GM23338 (cell line): ENCODE measurements at regions not wholly inside any gene's neighbourhood (a gene's known extent, or its start where the extent isn't known, plus 50 kb on each side); places are given as distances from the start of the nearest gene placed in this dataset.

Experiments
- ATAC-seq: fragments of 200-7000 bp; cut with Tn5 transposase; 3 replicates; pipeline ENCODE4 v1.9.1; 2020
- DNase-seq: peaks from one replicate; pipeline ENCODE4 v3.0.0-alpha.2; 2015; ENCODE audit warnings: low spot score
- H2AFZ ChIP-seq: fragments of 200-600 bp; sonication (generic); 2 replicates; pipeline ENCODE4 v1.8.0; 2016; ENCODE audit warnings: antibody characterized with exemption, mild to moderate bottlenecking, moderate library complexity
- H3F3A ChIP-seq: fragments of 200-600 bp; sonication (generic); replicated peaks from 2 replicates; pipeline ENCODE4 v1.8.0; 2017; ENCODE audit warnings: antibody characterized with exemption, mixed run types, low read depth
- H3K27ac ChIP-seq: fragments of 200-600 bp; sonication (generic); 2 replicates; pipeline ENCODE4 v1.6.1; 2016; ENCODE audit warnings: low read depth
- H3K27me3 ChIP-seq: fragments of 200-600 bp; sonication (generic); 2 replicates; pipeline ENCODE4 v1.8.0; 2016; ENCODE audit warnings: mild to moderate bottlenecking, mixed run types, moderate library complexity; ENCODE audit not compliant: insufficient read depth
- H3K36me3 ChIP-seq: fragments of 200-600 bp; sonication (generic); 2 replicates; pipeline ENCODE4 v1.8.0; 2016; ENCODE audit warnings: mild to moderate bottlenecking; ENCODE audit not compliant: insufficient read depth
- H3K4me1 ChIP-seq: fragments of 200-600 bp; sonication (generic); 2 replicates; pipeline ENCODE4 v1.8.0; 2016; ENCODE audit warnings: mild to moderate bottlenecking, moderate library complexity; ENCODE audit not compliant: insufficient read depth
- H3K4me2 ChIP-seq: fragments of 200-600 bp; sonication (generic); 2 replicates; pipeline ENCODE4 v1.7.1; 2017; ENCODE audit warnings: mixed run types
- H3K4me3 ChIP-seq: fragments of 200-600 bp; sonication (generic); 2 replicates; pipeline ENCODE4 v1.6.1; 2016; ENCODE audit warnings: mixed run types
- H3K79me2 ChIP-seq: fragments of 200-600 bp; sonication (generic); replicated peaks from 2 replicates; pipeline ENCODE4 v1.8.0; 2017; ENCODE audit warnings: mild to moderate bottlenecking; ENCODE audit not compliant: insufficient read depth
- H3K9me2 ChIP-seq: fragments of 200-600 bp; sonication (generic); 2 replicates; pipeline ENCODE4 v1.8.0; 2017; ENCODE audit not compliant: insufficient read depth
- H4K20me1 ChIP-seq: fragments of 200-600 bp; sonication (generic); replicated peaks from 2 replicates; pipeline ENCODE4 v1.8.0; 2017; ENCODE audit warnings: mild to moderate bottlenecking; ENCODE audit not compliant: insufficient read depth
- H3K27ac Mint-ChIP-seq: 2 replicates; pipeline ENCODE4 v1.8.0; 2020; ENCODE audit warnings: inconsistent platforms, mild to moderate bottlenecking, moderate library complexity, mixed read lengths
- H3K27me3 Mint-ChIP-seq: 3 replicates; pipeline ENCODE4 v1.8.0; 2022; ENCODE audit warnings: low read depth, mild to moderate bottlenecking, moderate library complexity, mixed read lengths, inconsistent platforms; ENCODE audit not compliant: insufficient read depth, poor library complexity
- H3K36me3 Mint-ChIP-seq: 3 replicates; pipeline ENCODE4 v1.8.0; 2021; ENCODE audit warnings: low read depth, mild to moderate bottlenecking, inconsistent platforms, moderate library complexity, mixed read lengths
- H3K4me1 Mint-ChIP-seq: 3 replicates; pipeline ENCODE4 v1.8.0; 2020; ENCODE audit warnings: mild to moderate bottlenecking, inconsistent platforms, mixed read lengths
- H3K4me3 Mint-ChIP-seq: 3 replicates; pipeline ENCODE4 v1.8.0; 2021; ENCODE audit warnings: moderate library complexity, mild to moderate bottlenecking, inconsistent platforms, mixed read lengths
- H3K9me3 Mint-ChIP-seq: 3 replicates; pipeline ENCODE4 v1.8.0; 2020; ENCODE audit warnings: moderate library complexity, mild to moderate bottlenecking, inconsistent platforms, mixed read lengths
- CREB1 ChIP-seq: fragments of 250-450 bp; sonication (Bioruptor Pico); IDR thresholded peaks from 2 replicates; pipeline ENCODE4 v1.5.0; 2020; ENCODE audit warnings: low read depth, mild to moderate bottlenecking, moderate library complexity
- ETS1 ChIP-seq: IDR thresholded peaks from 2 replicates; pipeline ENCODE4 v1.6.1; 2016; ENCODE audit warnings: antibody characterized with exemption
- EZH2 ChIP-seq: fragments of 200-600 bp; sonication (generic); IDR thresholded peaks from one replicate; pipeline ENCODE4 v1.8.0; 2017; ENCODE audit warnings: antibody characterized with exemption, mild to moderate bottlenecking, low read depth; ENCODE audit not compliant: unreplicated experiment
- EZH2phosphoT487 ChIP-seq: fragments of 200-600 bp; sonication (generic); IDR thresholded peaks from one replicate; pipeline ENCODE4 v1.8.1; 2018; ENCODE audit warnings: antibody characterized with exemption; ENCODE audit not compliant: unreplicated experiment
- JUNB ChIP-seq: IDR thresholded peaks from one replicate; pipeline ENCODE4 v1.6.1; 2016; ENCODE audit warnings: antibody characterized with exemption; ENCODE audit not compliant: unreplicated experiment
- NANOG ChIP-seq: IDR thresholded peaks from 2 replicates; pipeline ENCODE4 v1.6.1; 2016; ENCODE audit warnings: antibody characterized with exemption, borderline replicate concordance
- POLR2AphosphoS5 ChIP-seq: IDR thresholded peaks from 2 replicates; pipeline ENCODE4 v1.6.1; 2016; ENCODE audit warnings: antibody characterized with exemption, low read depth
- STAT1 ChIP-seq: IDR thresholded peaks from one replicate; pipeline ENCODE4 v1.6.1; 2016; ENCODE audit warnings: antibody characterized with exemption; ENCODE audit not compliant: unreplicated experiment
- ZNF114 ChIP-seq: fragments of 250-450 bp; sonication (Bioruptor Pico); IDR thresholded peaks from 2 replicates; pipeline ENCODE4 v1.5.0; 2020; ENCODE audit warnings: mild to moderate bottlenecking, moderate library complexity
- ZNF331 ChIP-seq: fragments of 250-450 bp; sonication (Bioruptor Pico); IDR thresholded peaks from 2 replicates; pipeline ENCODE4 v1.5.0; 2020; ENCODE audit warnings: low read depth, mild to moderate bottlenecking, moderate library complexity
- ZNF462 ChIP-seq: fragments of 250-450 bp; sonication (Bioruptor Pico); IDR thresholded peaks from 2 replicates; pipeline ENCODE4 v1.5.0; 2020; ENCODE audit warnings: mild to moderate bottlenecking, moderate library complexity
- TF ChIP-seq, protein P1 (sequence below), 2 experiments: fragments of 200-600 bp in 1 of 2; sonication (generic) in 1 of 2; conservative IDR thresholded peaks; 2 replicates each; pipeline versions ENCODE4 v1.5.1 to v1.6.1; 2016 to 2017; ENCODE audit warnings: antibody characterized with exemption in 2 of 2, low read depth in 2 of 2, mild to moderate bottlenecking in 2 of 2, moderate library complexity in 1 of 2

DNA sequence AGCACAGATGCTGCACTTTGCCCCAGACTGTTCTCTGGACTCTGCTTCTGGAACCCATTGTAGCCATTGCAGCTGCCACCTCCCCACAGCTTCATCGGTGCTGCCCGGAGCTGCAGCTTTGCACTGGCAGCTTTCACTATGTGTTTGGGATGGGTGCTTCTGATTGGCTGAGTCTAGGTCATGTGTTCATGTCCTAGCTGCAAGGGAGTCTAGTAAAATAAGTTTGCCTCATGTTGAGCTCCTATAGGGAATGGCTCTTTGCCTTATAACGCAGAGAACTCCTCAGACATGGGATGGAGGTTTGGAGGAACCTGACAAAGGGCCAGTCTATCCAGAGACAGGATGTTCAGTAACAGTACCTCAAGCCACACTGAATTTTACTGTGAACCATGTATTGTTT, 268.0 kb downstream of the BMP7 start (continued):
- TF ChIP-seq ZNF114 (CRISPR knock-in tag) (no peak), ETS1 (no peak), EZH2phosphoT487 (no peak), EZH2 (no peak)

DNA sequence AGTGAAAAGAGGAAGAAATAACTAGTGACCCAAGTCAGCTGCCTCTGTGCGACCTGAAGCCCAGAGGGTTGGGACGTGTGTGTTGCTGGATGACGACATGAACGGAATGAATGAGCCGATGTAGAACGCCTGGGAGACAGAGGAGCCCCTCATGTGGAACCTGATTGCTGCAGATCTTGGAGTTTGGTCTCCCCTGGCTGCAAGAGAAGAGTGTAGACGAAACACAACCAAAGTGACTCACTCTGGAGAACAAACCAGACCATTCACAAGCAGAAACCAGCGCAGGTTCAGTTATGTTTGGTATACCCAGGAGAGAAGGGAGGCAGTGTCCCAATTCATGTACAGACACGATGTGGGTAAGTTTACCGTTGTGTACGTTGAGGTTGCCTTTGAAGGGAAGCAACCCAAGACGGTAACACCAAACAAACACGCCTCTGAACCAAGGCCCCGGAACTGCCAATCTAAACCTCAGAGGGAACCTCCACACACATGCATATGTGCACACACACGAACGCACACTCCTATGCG, 265.9 kb downstream of the BMP7 start:
- no peak overlapping the region for H3K27ac ChIP-seq
- no peak overlapping the region for H3K4me3 ChIP-seq
- no peaks in the 10 kb centered on the region for H4K20me1 ChIP-seq
- H3K4me2 ChIP-seq: no peak overlapping the region
- H2AFZ ChIP-seq: no peak overlapping the region
- DNase-seq (no peak), ATAC-seq (no peak)
- H3K36me3 ChIP-seq: no peaks in the 10 kb centered on the region
- H3K79me2 ChIP-seq: no peaks in the 10 kb centered on the region
- H3K4me3 Mint-ChIP-seq: no peak overlapping the region
- 0 out of 3 replicates have a peak, but pooled peaks cover 4% of the 10 kb centered on the region for H3K36me3 Mint-ChIP-seq
- peaks cover 11% of the 10 kb centered on the region for H3K4me1 Mint-ChIP-seq
- H3K27me3 ChIP-seq: no peaks in the 10 kb centered on the region
- no peaks in the 10 kb centered on the region; the same call in 1 of the 2 replicates for H3K9me2 ChIP-seq
- peaks cover 11% of the 10 kb centered on the region for H3K27me3 Mint-ChIP-seq
- H3K9me3 Mint-ChIP-seq: peaks cover 19% of the 10 kb centered on the region
- no peaks in the 10 kb centered on the region for H3F3A ChIP-seq
- TF ChIP-seq EZH2 (no peak), ZNF331 (no peak), JUNB (no peak), NANOG (no peak), CREB1 (CRISPR knock-in tag) (no peak), STAT1 (no peak), ZNF462 (CRISPR knock-in tag) (no peak), ZNF114 (CRISPR knock-in tag) (no peak), EZH2phosphoT487 (no peak), POLR2AphosphoS5 (no peak), ETS1 (no peak)
- TF ChIP-seq, protein P1, sequence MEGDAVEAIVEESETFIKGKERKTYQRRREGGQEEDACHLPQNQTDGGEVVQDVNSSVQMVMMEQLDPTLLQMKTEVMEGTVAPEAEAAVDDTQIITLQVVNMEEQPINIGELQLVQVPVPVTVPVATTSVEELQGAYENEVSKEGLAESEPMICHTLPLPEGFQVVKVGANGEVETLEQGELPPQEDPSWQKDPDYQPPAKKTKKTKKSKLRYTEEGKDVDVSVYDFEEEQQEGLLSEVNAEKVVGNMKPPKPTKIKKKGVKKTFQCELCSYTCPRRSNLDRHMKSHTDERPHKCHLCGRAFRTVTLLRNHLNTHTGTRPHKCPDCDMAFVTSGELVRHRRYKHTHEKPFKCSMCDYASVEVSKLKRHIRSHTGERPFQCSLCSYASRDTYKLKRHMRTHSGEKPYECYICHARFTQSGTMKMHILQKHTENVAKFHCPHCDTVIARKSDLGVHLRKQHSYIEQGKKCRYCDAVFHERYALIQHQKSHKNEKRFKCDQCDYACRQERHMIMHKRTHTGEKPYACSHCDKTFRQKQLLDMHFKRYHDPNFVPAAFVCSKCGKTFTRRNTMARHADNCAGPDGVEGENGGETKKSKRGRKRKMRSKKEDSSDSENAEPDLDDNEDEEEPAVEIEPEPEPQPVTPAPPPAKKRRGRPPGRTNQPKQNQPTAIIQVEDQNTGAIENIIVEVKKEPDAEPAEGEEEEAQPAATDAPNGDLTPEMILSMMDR (conservative IDR thresholded peaks at IDR 0.05; ENCODE audit: low read depth in 2 of 2): no peak
- H3K27ac Mint-ChIP-seq: no peak overlapping the region
- no peaks in the 10 kb centered on the region for H3K4me1 ChIP-seq
